CD14-positive monocyte (primary cell): ENCODE measurements at regions not wholly inside any gene's neighbourhood (a gene's known extent, or its start where the extent isn't known, plus 50 kb on each side); places are given as distances from the start of the nearest gene placed in this dataset.

Experiments
- DNase-seq, 3 donors: peaks; one replicate each; pipeline ENCODE4 v3.0.0-alpha.2; 2011 to 2022
- H2AFZ ChIP-seq: 2 replicates; pipeline ENCODE4 v1.6.0; 2012; ENCODE audit warnings: mild to moderate bottlenecking, low read depth, low read length, inconsistent platforms; ENCODE audit not compliant: insufficient read depth, poor library complexity, severe bottlenecking
- H3K27ac ChIP-seq, 2 donors: 1 replicate in 1 of 2; 2 replicates in 1 of 2; pipeline ENCODE4 v1.5.1; 2012 to 2013; ENCODE audit warnings: low read length in 2 of 2, control low read depth in 1 of 2, inconsistent platforms in 1 of 2, low read depth in 1 of 2, mild to moderate bottlenecking in 1 of 2
- H3K27me3 ChIP-seq, 2 donors: one replicate each; pipeline versions ENCODE4 v1.6.0 to v1.6.1; 2011 to 2013; ENCODE audit warnings: low read length in 2 of 2; ENCODE audit not compliant: control insufficient read depth in 2 of 2, insufficient read depth in 2 of 2
- H3K36me3 ChIP-seq, 2 donors: replicated peaks in 1 of 2; 1 replicate in 1 of 2; 2 replicates in 1 of 2; pipeline versions ENCODE4 v1.5.1 to v1.6.1; 2012 to 2013; ENCODE audit warnings: low read length in 2 of 2, control low read depth in 1 of 2, inconsistent platforms in 1 of 2, mild to moderate bottlenecking in 1 of 2; ENCODE audit not compliant: insufficient read depth in 2 of 2, control insufficient read depth in 1 of 2
- H3K4me1 ChIP-seq, 2 donors: 1 replicate in 1 of 2; 2 replicates in 1 of 2; pipeline versions ENCODE4 v1.5.1 to v1.6.1; 2012 to 2013; ENCODE audit warnings: low read length in 2 of 2, control low read depth in 1 of 2, inconsistent platforms in 1 of 2, mild to moderate bottlenecking in 1 of 2, moderate library complexity in 1 of 2; ENCODE audit not compliant: insufficient read depth in 2 of 2, control insufficient read depth in 1 of 2
- H3K4me2 ChIP-seq: replicated peaks from 2 replicates; pipeline ENCODE3; 2012; ENCODE audit warnings: low read length, moderate library complexity, mild to moderate bottlenecking; ENCODE audit not compliant: poor library complexity, severe bottlenecking; ENCODE audit errors: extremely low read depth
- H3K4me3 ChIP-seq, 3 experiments: fragments of 200-600 bp in 1 of 3; sonication (generic) in 1 of 3; replicated peaks in 1 of 3; 1 replicate in 2 of 3; 2 replicates in 1 of 3; pipeline ENCODE4 v1.5.1; 2011 to 2013; ENCODE audit warnings: low read length in 3 of 3, mild to moderate bottlenecking in 3 of 3, control low read depth in 2 of 3, low read depth in 2 of 3, inconsistent platforms in 1 of 3, moderate library complexity in 1 of 3
- H3K79me2 ChIP-seq: 2 replicates; pipeline ENCODE4 v1.6.0; 2012; ENCODE audit warnings: mild to moderate bottlenecking, control low read depth, inconsistent platforms, low read length, moderate library complexity; ENCODE audit not compliant: insufficient read depth
- H3K9ac ChIP-seq: 2 replicates; pipeline ENCODE4 v1.6.0; 2017; ENCODE audit warnings: low read length, mild to moderate bottlenecking; ENCODE audit not compliant: insufficient read depth, poor library complexity, severe bottlenecking
- H3K9me3 ChIP-seq, 2 donors: replicated peaks in 1 of 2; 1 replicate in 1 of 2; 2 replicates in 1 of 2; pipeline versions ENCODE4 v1.5.1 to v1.6.1; 2012 to 2013; ENCODE audit warnings: low read length in 2 of 2, control low read depth in 1 of 2; ENCODE audit not compliant: control insufficient read depth in 1 of 2, insufficient read depth in 1 of 2
- H4K20me1 ChIP-seq: 2 replicates; pipeline ENCODE4 v1.6.0; 2012; ENCODE audit warnings: mild to moderate bottlenecking, low read length, control low read depth, moderate library complexity; ENCODE audit not compliant: insufficient read depth
- H3K27ac Mint-ChIP-seq, 7 donors: one replicate each; pipeline ENCODE4 v1.8.0; 2020; ENCODE audit warnings: mild to moderate bottlenecking in 7 of 7, mixed read lengths in 7 of 7, moderate library complexity in 6 of 7, inconsistent platforms in 2 of 7
- H3K27me3 Mint-ChIP-seq, 3 donors: one replicate each; pipeline ENCODE4 v1.8.0; 2021 to 2022; ENCODE audit warnings: low read depth in 3 of 3, mild to moderate bottlenecking in 3 of 3, mixed read lengths in 3 of 3, moderate library complexity in 3 of 3, inconsistent platforms in 1 of 3
- H3K36me3 Mint-ChIP-seq, 2 donors: one replicate each; pipeline ENCODE4 v1.8.0; 2020; ENCODE audit warnings: mixed read lengths in 2 of 2, inconsistent platforms in 1 of 2, mild to moderate bottlenecking in 1 of 2
- H3K4me1 Mint-ChIP-seq: one replicate; pipeline ENCODE4 v1.8.0; 2020; ENCODE audit warnings: mild to moderate bottlenecking, mixed read lengths
- H3K4me3 Mint-ChIP-seq, 2 donors: one replicate each; pipeline ENCODE4 v1.8.0; 2020; ENCODE audit warnings: mild to moderate bottlenecking in 2 of 2, mixed read lengths in 2 of 2, moderate library complexity in 1 of 2
- H3K9me3 Mint-ChIP-seq, 7 donors: one replicate each; pipeline ENCODE4 v1.8.0; 2020 to 2022; ENCODE audit warnings: mixed read lengths in 7 of 7, mild to moderate bottlenecking in 6 of 7, moderate library complexity in 6 of 7, inconsistent platforms in 2 of 7
- CTCF ChIP-seq: fragments of 200-600 bp; IDR thresholded peaks from one replicate; pipeline ENCODE4 v1.8.0; 2022; ENCODE audit warnings: antibody characterized with exemption, mild to moderate bottlenecking
- WGBS: methylation state at CpG from one replicate; pipeline ENCODE4 v1.1.5; 2013; ENCODE audit warnings: missing lambda C conversion rate; ENCODE audit not compliant: insufficient coverage; 5-methylcytosine and 5-hydroxymethylcytosine counted together
- intact Hi-C, 2 donors: fragments of 100-400 bp; cut with micrococcal nuclease; formaldehyde crosslinking; loops; one replicate each; pipeline versions ENCODE4 v1.15.0 to v1.15.1; 2023

DNA sequence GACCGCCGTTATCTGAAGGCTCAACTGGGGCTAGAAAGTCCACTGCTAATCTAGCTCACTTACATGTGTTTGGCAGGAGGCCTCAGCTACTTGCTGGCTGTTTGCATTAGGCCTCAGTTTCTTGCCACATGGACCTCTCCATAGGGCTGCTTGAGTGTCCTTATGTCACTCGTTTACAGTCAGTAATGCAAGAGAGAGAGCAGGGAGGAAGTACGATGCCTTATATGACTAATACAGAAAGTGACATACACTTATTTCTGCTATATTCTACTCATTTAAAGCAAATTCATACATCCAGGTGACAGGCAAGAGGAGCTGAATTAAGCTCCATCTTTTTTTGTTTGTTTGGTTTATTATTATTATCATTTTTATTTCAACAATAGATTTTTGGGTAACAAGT is 179.6 kb downstream of the LURAP1L start:
- H3K4me1 ChIP-seq: no peaks in the 10 kb centered on the region
- peaks cover 7 to 11% of the 10 kb centered on the region in 2 donors for H3K9me3 ChIP-seq
- Mint-ChIP-seq H3K4me1 (no peaks in the 10 kb centered on the region), H3K27ac (no peak overlapping the region), H3K9me3 (peaks cover 6 to 30% (median 11%) of the 10 kb centered on the region in 7 donors), H3K36me3 (no peaks in the 10 kb centered on the region), H3K27me3 (peaks cover 0 to 2% (median 0%) of the 10 kb centered on the region in 3 donors), H3K4me3 (no peak overlapping the region)
- H3K4me3 ChIP-seq: no peak overlapping the region
- intact Hi-C loops: no loop called here
- DNase-seq: no peak
- H3K79me2 ChIP-seq: no peaks in the 10 kb centered on the region
- H3K27ac ChIP-seq: no peak overlapping the region
- H3K36me3 ChIP-seq: no peaks in the 10 kb centered on the region
- no peaks in the 10 kb centered on the region for H4K20me1 ChIP-seq
- TF ChIP-seq CTCF: no peak
- H3K9ac ChIP-seq: no peak overlapping the region
- no peak overlapping the region for H3K4me2 ChIP-seq
- WGBS: 97% methylated on average over 2 of the region's 4 CpGs
- H2AFZ ChIP-seq: no peak overlapping the region
- H3K27me3 ChIP-seq: no peaks in the 10 kb centered on the region

- no peak overlapping the region for H3K9ac ChIP-seq
- no peaks in the 10 kb centered on the region for H3K79me2 ChIP-seq
- H3K4me3 Mint-ChIP-seq: no peak overlapping the region
- intact Hi-C loops: no loop called here
- peaks cover 0 to 2% (median 0%) of the 10 kb centered on the region in 3 donors for H3K27me3 Mint-ChIP-seq
- no peaks in the 10 kb centered on the region for H3K36me3 ChIP-seq
- H3K27ac Mint-ChIP-seq: no peak overlapping the region
- H3K9me3 ChIP-seq: peaks cover 7 to 11% of the 10 kb centered on the region in 2 donors
- no peak for DNase-seq
- H3K9me3 Mint-ChIP-seq: peaks cover 3 to 31% (median 7%) of the 10 kb centered on the region in 7 donors
- H3K4me2 ChIP-seq: no peak overlapping the region
- no peaks in the 10 kb centered on the region for H3K4me1 Mint-ChIP-seq
- 79% methylated on average over 11 of the region's 11 CpGs for WGBS
- no peak overlapping the region for H3K4me3 ChIP-seq
- no peak overlapping the region for H3K27ac ChIP-seq
- H3K4me1 ChIP-seq: no peaks in the 10 kb centered on the region
- TF ChIP-seq CTCF: no peak
- no peaks in the 10 kb centered on the region for H3K36me3 Mint-ChIP-seq
- no peak overlapping the region for H2AFZ ChIP-seq
- no peaks in the 10 kb centered on the region for H4K20me1 ChIP-seq
- H3K27me3 ChIP-seq: no peaks in the 10 kb centered on the region
Observed at GRCh38 chr9:12955510-12956163, 180.8 kb downstream of the LURAP1L start.
